Muscle layer of colon (tissue), 2 donors: ENCODE measurements at regions not wholly inside any gene's neighbourhood (a gene's known extent, or its start where the extent isn't known, plus 50 kb on each side); places are given as distances from the start of the nearest gene placed in this dataset.

ENCODE experiments used
- H3K27ac ChIP-seq: one replicate; pipeline ENCODE4 v1.7.0; 2013; ENCODE audit warnings: low read depth, mild to moderate bottlenecking, low read length, moderate library complexity
- H3K27me3 ChIP-seq, 2 donors: one replicate each; pipeline ENCODE4 v1.7.0; 2013; ENCODE audit warnings: low read length in 2 of 2, mild to moderate bottlenecking in 2 of 2; ENCODE audit not compliant: insufficient read depth in 2 of 2, control insufficient read depth in 1 of 2
- H3K36me3 ChIP-seq: one replicate; pipeline ENCODE4 v1.7.0; 2013; ENCODE audit warnings: mild to moderate bottlenecking, low read length; ENCODE audit not compliant: insufficient read depth
- H3K4me1 ChIP-seq: one replicate; pipeline ENCODE4 v1.7.0; 2013; ENCODE audit warnings: mild to moderate bottlenecking, low read length; ENCODE audit not compliant: insufficient read depth
- H3K4me3 ChIP-seq, 2 donors: one replicate each; pipeline ENCODE4 v1.7.0; 2013; ENCODE audit warnings: low read length in 2 of 2, low read depth in 1 of 2, mild to moderate bottlenecking in 1 of 2, moderate library complexity in 1 of 2
- H3K9ac ChIP-seq: one replicate; pipeline ENCODE4 v1.7.0; 2013; ENCODE audit warnings: low read length
- H3K9me3 ChIP-seq: one replicate; pipeline ENCODE4 v1.7.0; 2013; ENCODE audit warnings: mild to moderate bottlenecking, low read length
- donor health status: abdominal sarcoma.
- donor health status: Adenocarcinoma of cecum.

GRCh38 chr7:91559947-91560346 lies 295.7 kb downstream of the FZD1 start:
- H3K9me3 ChIP-seq = no peaks in the 10 kb centered on the region
- H3K4me3 ChIP-seq = no peak overlapping the region
- no peak overlapping the region for H3K9ac ChIP-seq
- H3K36me3 ChIP-seq = no peaks in the 10 kb centered on the region
- H3K27me3 ChIP-seq = no peaks in the 10 kb centered on the region
- H3K27ac ChIP-seq = no peak overlapping the region
- no peaks in the 10 kb centered on the region for H3K4me1 ChIP-seq

DNA sequence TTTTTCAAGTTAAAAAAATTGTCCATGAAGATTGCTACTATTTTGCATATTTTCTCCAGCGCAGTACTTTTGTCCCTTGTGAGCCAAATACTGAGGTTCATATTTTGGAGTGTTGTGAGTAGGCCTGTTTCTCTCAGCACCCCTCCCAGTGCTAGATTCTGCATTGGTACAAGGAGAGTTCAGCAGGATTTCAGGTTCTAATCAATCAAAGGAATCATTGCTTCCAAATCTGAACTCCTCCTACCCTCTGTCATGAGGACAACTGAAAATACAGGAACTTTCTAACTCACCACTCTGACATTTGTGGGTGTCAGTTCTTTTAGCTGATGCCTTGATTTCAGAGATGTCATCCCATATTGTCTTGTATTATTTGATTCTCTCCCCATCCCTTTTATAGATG lies 299.9 kb downstream of the FZD1 start:
- peaks cover 10% of the 10 kb centered on the region for H3K4me1 ChIP-seq
- H3K9me3 ChIP-seq = no peaks in the 10 kb centered on the region
- no peaks in the 10 kb centered on the region for H3K27me3 ChIP-seq
- no peaks in the 10 kb centered on the region for H3K36me3 ChIP-seq
- no peak overlapping the region for H3K4me3 ChIP-seq
- no peak overlapping the region for H3K27ac ChIP-seq
- no peak overlapping the region for H3K9ac ChIP-seq

DNA sequence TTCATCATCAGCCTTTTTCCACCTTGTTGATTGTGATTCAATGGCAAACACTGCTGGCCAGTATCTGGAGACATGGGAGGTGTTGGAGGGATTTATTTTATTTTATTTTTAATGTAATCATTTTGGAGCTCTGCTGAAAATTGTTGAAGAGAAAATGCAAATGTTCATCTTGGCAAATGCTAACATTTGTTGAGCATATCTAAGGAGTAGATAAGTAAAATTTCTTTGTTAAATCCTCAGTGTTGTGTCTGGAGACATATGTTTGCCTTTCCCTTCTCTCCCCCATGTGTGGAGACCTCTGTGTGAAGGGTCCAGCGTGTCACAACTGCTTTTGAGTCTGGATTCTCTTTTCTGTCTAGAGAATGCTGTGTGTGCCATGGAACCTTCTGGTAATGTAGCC lies 300.3 kb downstream of the FZD1 start:
- no peaks in the 10 kb centered on the region for H3K9me3 ChIP-seq
- H3K27me3 ChIP-seq = no peaks in the 10 kb centered on the region
- no peak overlapping the region for H3K4me3 ChIP-seq
- peaks cover 11% of the 10 kb centered on the region for H3K4me1 ChIP-seq
- H3K9ac ChIP-seq = no peak overlapping the region
- H3K27ac ChIP-seq = no peak overlapping the region
- H3K36me3 ChIP-seq = no peaks in the 10 kb centered on the region

GRCh38 chr7:91565499-91566401 lies 301.5 kb downstream of the FZD1 start:
- no peak overlapping the region for H3K9ac ChIP-seq
- no peaks in the 10 kb centered on the region for H3K36me3 ChIP-seq
- H3K9me3 ChIP-seq = no peaks in the 10 kb centered on the region
- H3K4me3 ChIP-seq = peak overlapping the region in 1 of 2 donors; percentile 5
- peak overlapping the region; percentile 20 for H3K27ac ChIP-seq
- H3K4me1 ChIP-seq = peaks cover 17% of the 10 kb centered on the region
- H3K27me3 ChIP-seq = no peaks in the 10 kb centered on the region

GRCh38 chr7:91566402-91566732 lies 302.1 kb downstream of the FZD1 start:
- H3K4me1 ChIP-seq = peaks cover 17% of the 10 kb centered on the region
- no peaks in the 10 kb centered on the region for H3K9me3 ChIP-seq
- no peak overlapping the region for H3K27ac ChIP-seq
- no peaks in the 10 kb centered on the region for H3K27me3 ChIP-seq
- H3K36me3 ChIP-seq = no peaks in the 10 kb centered on the region
- no peak overlapping the region for H3K9ac ChIP-seq
- no peak overlapping the region for H3K4me3 ChIP-seq

DNA sequence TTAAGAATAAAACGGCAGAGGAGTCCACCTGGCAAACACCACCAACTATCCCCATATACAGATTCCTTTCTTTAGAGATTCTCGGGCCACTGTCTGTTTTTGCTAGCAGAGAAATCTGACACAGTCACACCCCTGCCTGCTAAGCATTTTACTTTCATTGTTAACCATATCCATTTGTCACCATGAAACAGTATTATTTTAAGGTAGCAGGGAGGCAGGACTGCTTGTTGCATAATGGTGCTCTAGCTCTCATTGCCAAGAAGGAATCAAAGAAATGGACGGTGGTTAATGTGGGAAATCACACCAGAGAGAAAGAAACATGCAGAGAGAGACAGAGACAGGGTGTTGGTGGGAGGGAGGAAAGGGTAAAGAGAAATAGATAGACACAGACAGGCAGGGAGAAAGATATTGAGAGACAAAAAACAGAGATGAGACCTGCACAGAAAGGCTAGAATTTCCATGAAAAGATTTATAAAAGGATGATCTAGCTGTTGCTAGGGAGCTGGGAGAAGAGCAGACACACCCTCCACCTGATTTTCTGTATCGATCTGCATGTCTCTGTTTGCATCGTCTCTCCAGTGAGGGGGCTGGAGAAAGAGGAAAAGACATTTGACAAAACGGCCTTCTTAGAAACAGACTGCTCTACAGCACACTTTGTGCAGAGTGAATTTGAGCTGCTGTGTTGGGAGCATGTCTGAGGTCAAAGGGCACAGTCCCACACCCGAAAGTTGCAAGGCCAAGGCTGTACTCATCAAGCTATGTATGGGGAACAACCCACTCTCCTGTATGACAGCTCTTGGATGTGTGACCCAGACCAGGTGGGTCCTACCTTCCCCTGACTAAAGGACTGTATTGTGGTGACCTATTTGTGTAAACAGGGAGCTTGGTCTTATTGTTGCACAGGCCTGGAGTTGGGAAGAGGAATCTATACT lies 303.1 kb downstream of the FZD1 start:
- no peak overlapping the region for H3K27ac ChIP-seq
- no peaks in the 10 kb centered on the region for H3K36me3 ChIP-seq
- H3K9me3 ChIP-seq = no peaks in the 10 kb centered on the region
- peaks cover 17% of the 10 kb centered on the region for H3K4me1 ChIP-seq
- H3K9ac ChIP-seq = no peak overlapping the region
- H3K27me3 ChIP-seq = no peaks in the 10 kb centered on the region
- no peak overlapping the region for H3K4me3 ChIP-seq

DNA sequence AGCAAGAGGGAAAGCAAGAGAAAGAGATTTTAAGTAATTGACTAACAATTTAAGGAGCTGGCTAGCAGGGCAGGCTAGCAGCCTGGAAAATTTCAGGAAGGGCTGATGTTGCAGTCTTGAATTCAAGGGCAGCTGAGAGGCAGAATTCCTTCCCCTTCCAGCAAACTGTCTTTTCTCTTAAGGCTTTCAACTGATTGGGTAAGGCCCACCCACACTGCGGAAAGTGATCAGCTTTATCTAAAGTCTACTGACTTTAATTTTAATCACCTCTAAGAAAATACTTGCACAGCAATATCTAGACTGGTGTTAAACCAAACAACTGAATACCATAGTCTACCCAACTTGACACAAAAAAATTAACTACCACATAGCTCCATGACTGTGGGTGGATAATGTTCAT lies 303.9 kb downstream of the FZD1 start:
- Histone ChIP-seq H3K4me1 (peaks cover 17% of the 10 kb centered on the region), H3K36me3 (no peaks in the 10 kb centered on the region), H3K27ac (no peak overlapping the region), H3K9ac (no peak overlapping the region), H3K4me3 (no peak overlapping the region), H3K9me3 (no peaks in the 10 kb centered on the region), H3K27me3 (no peaks in the 10 kb centered on the region)

DNA sequence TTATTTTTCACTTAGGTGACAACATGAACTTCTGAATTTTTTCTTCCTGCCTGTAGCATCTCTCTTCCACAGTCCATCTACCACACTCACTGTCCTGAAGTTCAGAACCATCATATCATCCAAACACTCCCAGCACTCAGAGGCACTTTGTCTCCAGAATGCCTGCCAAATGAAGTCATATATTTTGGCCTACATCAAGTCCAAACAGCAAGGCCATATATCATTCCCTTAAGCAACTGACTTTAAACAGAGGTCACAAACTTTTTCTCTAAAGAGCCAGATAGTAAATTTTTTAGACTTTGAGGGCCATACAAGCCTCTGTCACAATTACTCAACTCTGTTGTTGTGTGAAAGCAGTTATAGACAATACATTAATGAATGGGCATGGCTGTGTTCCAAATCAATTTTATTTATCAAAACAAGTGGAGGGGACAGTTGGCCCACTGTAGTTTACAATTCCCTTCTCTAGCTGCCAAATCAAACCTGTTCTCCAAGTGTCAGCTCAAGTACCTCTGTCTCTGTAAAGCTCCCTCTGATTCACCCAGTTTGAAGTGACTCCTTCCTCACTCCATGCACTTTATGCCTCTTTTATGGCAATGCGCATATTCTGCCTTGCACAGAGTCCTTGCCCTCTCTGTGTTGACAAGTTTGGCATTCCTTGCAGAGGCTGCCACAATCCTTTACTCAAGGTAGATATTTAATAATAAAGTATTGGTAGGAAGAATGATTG lies 305.7 kb downstream of the FZD1 start:
- Histone ChIP-seq H3K9ac (no peak overlapping the region), H3K36me3 (no peaks in the 10 kb centered on the region), H3K4me3 (no peak overlapping the region), H3K27me3 (no peaks in the 10 kb centered on the region), H3K27ac (peak overlapping the region; percentile 17), H3K9me3 (no peaks in the 10 kb centered on the region), H3K4me1 (peaks cover 17% of the 10 kb centered on the region)

GRCh38 chr7:91570560-91570959 lies 306.3 kb downstream of the FZD1 start:
- peaks cover 17% of the 10 kb centered on the region for H3K4me1 ChIP-seq
- H3K27me3 ChIP-seq = no peaks in the 10 kb centered on the region
- no peak overlapping the region for H3K27ac ChIP-seq
- no peaks in the 10 kb centered on the region for H3K36me3 ChIP-seq
- H3K4me3 ChIP-seq = no peak overlapping the region
- no peaks in the 10 kb centered on the region for H3K9me3 ChIP-seq
- no peak overlapping the region for H3K9ac ChIP-seq

DNA sequence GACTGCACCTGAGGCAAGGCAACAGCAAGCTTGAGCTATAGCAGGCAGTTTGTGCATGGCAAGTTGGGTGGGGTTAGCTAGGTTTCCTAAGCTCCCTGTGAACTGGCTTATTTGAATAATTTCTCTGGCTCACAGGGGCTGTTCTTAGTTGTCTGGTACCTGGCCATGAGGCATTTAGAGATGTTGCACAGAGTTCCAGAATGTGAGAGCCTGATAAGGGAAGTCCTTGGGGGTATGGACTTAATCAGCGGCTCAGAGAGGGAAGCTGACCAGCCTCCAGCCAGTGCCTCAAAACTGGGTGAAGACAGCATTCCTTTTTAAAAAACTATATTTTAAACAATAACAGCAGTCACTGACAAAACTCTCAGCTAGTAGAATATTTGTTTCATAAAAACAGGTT lies 307.4 kb downstream of the FZD1 start:
- no peak overlapping the region for H3K9ac ChIP-seq
- H3K36me3 ChIP-seq = no peaks in the 10 kb centered on the region
- H3K27me3 ChIP-seq = no peaks in the 10 kb centered on the region
- no peak overlapping the region for H3K27ac ChIP-seq
- no peaks in the 10 kb centered on the region for H3K9me3 ChIP-seq
- no peak overlapping the region for H3K4me3 ChIP-seq
- peaks cover 17% of the 10 kb centered on the region for H3K4me1 ChIP-seq

- H3K27me3 ChIP-seq = no peaks in the 10 kb centered on the region
- no peak overlapping the region for H3K27ac ChIP-seq
- no peak overlapping the region for H3K9ac ChIP-seq
- H3K4me3 ChIP-seq = no peak overlapping the region
- H3K36me3 ChIP-seq = no peaks in the 10 kb centered on the region
- H3K4me1 ChIP-seq = peaks cover 7% of the 10 kb centered on the region
- H3K9me3 ChIP-seq = no peaks in the 10 kb centered on the region
Measured at GRCh38 chr7:91573405-91573804, 307.1 kb downstream of the MTERF1 start.
